ENCODE measurements at regions not wholly inside any gene's neighbourhood (a gene's known extent, or its start where the extent isn't known, plus 50 kb on each side); places are given as distances from the start of the nearest gene placed in this dataset.

- no peak for DNase-seq
Observed at GRCh38 chr12:130074661-130075406, 87.4 kb upstream of the FZD10 start.

GRCh38 chr12:130075497-130076076 lies 86.7 kb upstream of the FZD10 start:
- no peak for DNase-seq

GRCh38 chr12:130076126-130076525 lies 86.1 kb upstream of the FZD10 start:
- DNase-seq: no peak

GRCh38 chr12:130076752-130077151 lies 85.5 kb upstream of the FZD10 start:
- DNase-seq: no peak

GRCh38 chr12:130078852-130079251 lies 83.4 kb upstream of the FZD10 start:
- DNase-seq: no peak

GRCh38 chr12:130079279-130079678 lies 83.0 kb upstream of the FZD10 start:
- no peak for DNase-seq

GRCh38 chr12:130080205-130080604 lies 82.1 kb upstream of the FZD10 start:
- no peak for DNase-seq

- DNase-seq: no peak
Observed at GRCh38 chr12:130081117-130081805, 81.0 kb upstream of the FZD10 start.

- no peak for DNase-seq
Observed at GRCh38 chr12:130083002-130083401, 79.3 kb upstream of the FZD10 start.

- DNase-seq: no peak
Observed at GRCh38 chr12:130083734-130084133, 78.5 kb upstream of the FZD10 start.

- DNase-seq: no peak
Observed at GRCh38 chr12:130084359-130084758, 77.9 kb upstream of the FZD10 start.

GRCh38 chr12:130086248-130086647 lies 76.0 kb upstream of the FZD10 start:
- no peak for DNase-seq

- no peak for DNase-seq
Observed at GRCh38 chr12:130086797-130087196, 75.5 kb upstream of the FZD10 start.

- peak; percentile 22 for DNase-seq
Observed at GRCh38 chr12:130087222-130087621, 75.0 kb upstream of the FZD10 start.

- no peak for DNase-seq
Observed at GRCh38 chr12:130088504-130088903, 73.8 kb upstream of the FZD10 start.

- no peak for DNase-seq
Observed at GRCh38 chr12:130090542-130090941, 71.7 kb upstream of the FZD10 start.

GRCh38 chr12:130093380-130093779 lies 68.9 kb upstream of the FZD10 start:
- no peak for DNase-seq

GRCh38 chr12:130097342-130097741 lies 64.9 kb upstream of the FZD10 start:
- DNase-seq: no peak

- DNase-seq: no peak
Observed at GRCh38 chr12:130097798-130098255, 64.4 kb upstream of the FZD10 start.

- no peak for DNase-seq
Observed at GRCh38 chr12:130098301-130099005, 63.8 kb upstream of the FZD10 start.

GRCh38 chr12:130100634-130101362 lies 61.5 kb upstream of the FZD10 start:
- DNase-seq: no peak

GRCh38 chr12:130101370-130101769 lies 60.9 kb upstream of the FZD10 start:
- no peak for DNase-seq

- DNase-seq: no peak
Observed at GRCh38 chr12:130102266-130102665, 60.0 kb upstream of the FZD10 start.
